Kidney glomerular epithelial cell (primary cell): ENCODE measurements at regions not wholly inside any gene's neighbourhood (a gene's known extent, or its start where the extent isn't known, plus 50 kb on each side); places are given as distances from the start of the nearest gene placed in this dataset.

ENCODE experiments used
- DNase-seq: peaks from one replicate; lab custom pipeline; 2025; lab: John Stamatoyannopoulos, UW

DNA sequence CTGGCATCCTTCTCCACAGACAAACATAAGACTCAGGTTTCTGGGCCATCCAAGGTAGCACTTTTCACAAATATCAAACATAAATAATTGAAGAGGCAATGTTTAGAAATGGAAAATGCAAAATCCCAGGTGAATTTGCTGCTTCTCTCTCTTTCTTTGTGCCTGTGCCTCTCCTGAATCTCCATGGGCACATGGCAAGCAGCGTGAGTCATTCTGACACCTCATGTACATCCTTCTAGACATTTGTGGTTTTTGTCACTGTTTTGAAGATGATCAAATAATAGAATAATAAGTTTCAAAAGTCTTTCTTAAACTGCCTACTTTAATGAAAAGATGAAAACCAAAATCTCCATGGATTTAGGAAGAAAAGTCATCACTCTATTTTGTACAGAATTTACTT, 60.3 kb upstream of the RAB11FIP2 start:
- DNase-seq = no peak

DNA sequence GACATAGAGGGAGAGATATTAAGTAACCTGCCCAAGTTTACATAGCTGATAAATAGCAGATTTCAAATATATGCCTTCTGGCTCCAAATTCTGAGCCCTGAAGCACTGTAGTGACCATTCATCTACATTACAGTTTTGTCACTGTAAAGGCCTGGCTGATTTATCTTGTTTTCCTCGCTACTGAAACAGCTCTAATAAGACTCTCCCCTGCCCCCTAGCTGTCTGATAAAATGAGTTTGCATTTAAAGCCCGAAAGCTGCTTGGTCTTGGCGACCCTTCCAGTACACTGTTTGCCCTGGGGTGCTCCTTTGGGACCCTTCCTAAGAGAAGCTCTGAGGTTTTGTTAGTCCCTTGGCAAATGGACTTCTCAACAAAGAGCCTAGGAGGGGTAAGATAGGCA, 59.7 kb upstream of the RAB11FIP2 start:
- DNase-seq = no peak

DNA sequence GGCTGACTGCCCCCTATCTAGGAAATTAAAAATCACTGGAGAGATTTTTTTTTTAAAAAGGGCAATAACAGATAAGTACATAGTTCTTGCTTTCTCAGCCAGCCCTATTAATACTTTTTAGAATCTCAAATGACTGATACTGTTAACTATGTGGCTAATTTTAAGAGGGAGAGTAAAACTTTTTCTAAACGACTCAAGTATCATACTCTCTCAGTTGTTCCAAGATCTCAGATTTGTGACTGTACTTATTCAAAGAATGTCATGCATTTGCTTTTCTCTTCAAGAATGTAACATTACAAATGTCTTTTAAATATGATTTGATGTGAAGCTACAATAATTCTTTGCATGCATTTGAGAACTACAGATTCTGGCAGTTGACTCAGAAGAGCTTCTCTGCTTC, 55.4 kb upstream of the RAB11FIP2 start:
- no peak for DNase-seq

DNA sequence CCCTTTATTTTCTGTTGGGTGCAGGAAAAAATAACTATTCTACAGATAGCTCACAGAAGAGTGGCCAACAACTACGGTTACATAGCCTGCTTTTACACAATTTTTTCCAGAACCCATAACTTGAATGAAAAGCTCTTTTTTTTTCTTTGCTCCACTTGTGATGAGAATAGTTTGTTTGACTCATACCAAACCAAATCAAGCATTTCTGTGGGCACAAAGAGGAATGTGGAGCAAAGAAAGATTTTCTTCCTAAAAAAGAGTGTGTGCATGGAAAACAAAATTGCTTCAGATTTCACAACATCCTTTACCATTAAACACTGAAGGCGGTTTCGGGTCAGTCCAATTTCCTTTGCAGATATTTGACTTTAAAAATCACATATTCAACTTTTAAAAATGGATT, 54.8 kb upstream of the RAB11FIP2 start:
- no peak for DNase-seq
